SK-N-SH (cell line): ENCODE measurements at regions not wholly inside any gene's neighbourhood (a gene's known extent, or its start where the extent isn't known, plus 50 kb on each side); places are given as distances from the start of the nearest gene placed in this dataset.

Experiments
- CTCF ChIA-PET: fragments of 300-600, 350-600 bp; formaldehyde crosslinking; extraction: SDS; loops from one replicate; lab custom pipeline; 2021; lab: Yijun Ruan, JAX
- POLR2A ChIA-PET: fragments of 350-600 bp; sonication (Branson Sonifier 250); formaldehyde crosslinking; extraction: SDS; loops from one replicate; lab custom pipeline; 2020; ENCODE audit warnings: antibody characterized with exemption, inconsistent platforms; lab: Yijun Ruan, JAX
- DNase-seq: peaks from one replicate; pipeline ENCODE4 v3.0.0; 2012
- H2AFZ ChIP-seq: fragments of 200-600 bp; sonication (generic); 2 replicates; pipeline ENCODE4 v1.8.1; 2016; ENCODE audit warnings: antibody characterized with exemption, mild to moderate bottlenecking, low read depth
- H3F3A ChIP-seq: fragments of 200-600 bp; sonication (generic); replicated peaks from 2 replicates; pipeline ENCODE3; 2016; ENCODE audit warnings: antibody characterized with exemption, mild to moderate bottlenecking; ENCODE audit not compliant: insufficient read depth
- H3K27ac ChIP-seq, 2 experiments: fragments of 200-500 bp in 1 of 2; fragments of 200-600 bp in 1 of 2; sonication (Bioruptor generic) in 1 of 2; sonication (generic), shearing (Covaris generic) in 1 of 2; 2 replicates each; pipeline versions ENCODE4 v1.5.1 to v1.6.1; 2014 to 2016; ENCODE audit warnings: low read depth in 2 of 2, inconsistent platforms in 1 of 2, low read length in 1 of 2, mild to moderate bottlenecking in 1 of 2, mixed read lengths in 1 of 2
- H3K27me3 ChIP-seq: fragments of 200-600 bp; sonication (generic), shearing (Covaris generic); 2 replicates; pipeline ENCODE4 v1.6.1; 2016; ENCODE audit warnings: mixed run types; ENCODE audit not compliant: insufficient read depth
- H3K36me3 ChIP-seq, 2 experiments: fragments of 200-500 bp in 1 of 2; fragments of 200-600 bp in 1 of 2; sonication (Bioruptor generic) in 1 of 2; sonication (generic) in 1 of 2; replicated peaks in 1 of 2; 2 replicates each; pipeline versions ENCODE3 to v1.5.1; 2014 to 2016; ENCODE audit warnings: low read length in 1 of 2, mild to moderate bottlenecking in 1 of 2; ENCODE audit not compliant: insufficient read depth in 2 of 2, control insufficient read depth in 1 of 2
- H3K4me1 ChIP-seq, 2 experiments: fragments of 200-500 bp in 1 of 2; fragments of 200-600 bp in 1 of 2; sonication (Bioruptor generic) in 1 of 2; sonication (generic), shearing (Covaris generic) in 1 of 2; 2 replicates each; pipeline versions ENCODE4 v1.5.1 to v1.6.1; 2014 to 2016; ENCODE audit warnings: low read depth in 1 of 2, low read length in 1 of 2, mixed run types in 1 of 2; ENCODE audit not compliant: insufficient read depth in 2 of 2, control insufficient read depth in 1 of 2
- H3K4me2 ChIP-seq: fragments of 200-600 bp; sonication (generic), shearing (Covaris generic); 2 replicates; pipeline ENCODE4 v1.6.1; 2017; ENCODE audit warnings: mixed run types
- H3K4me3 ChIP-seq, 2 experiments: fragments of 200-500 bp in 1 of 2; fragments of 200-600 bp in 1 of 2; sonication (Bioruptor generic) in 1 of 2; sonication (generic), shearing (Covaris generic) in 1 of 2; 2 replicates each; pipeline versions ENCODE4 v1.5.1 to v1.8.1; 2014 to 2016; ENCODE audit warnings: low read depth in 2 of 2, inconsistent platforms in 1 of 2, low read length in 1 of 2, mild to moderate bottlenecking in 1 of 2, mixed read lengths in 1 of 2, moderate library complexity in 1 of 2
- H3K79me2 ChIP-seq: fragments of 200-600 bp; sonication (generic); 2 replicates; pipeline ENCODE4 v1.8.1; 2017; ENCODE audit warnings: mild to moderate bottlenecking; ENCODE audit not compliant: insufficient read depth
- H3K9ac ChIP-seq: fragments of 200-600 bp; sonication (generic); 2 replicates; pipeline ENCODE4 v1.6.1; 2017; ENCODE audit warnings: mixed run types
- H3K9me2 ChIP-seq: fragments of 200-600 bp; sonication (generic); 2 replicates; pipeline ENCODE4 v1.6.1; 2017; ENCODE audit warnings: mixed run types
- H3K9me3 ChIP-seq: fragments of 200-600 bp; sonication (generic); 2 replicates; pipeline ENCODE4 v1.6.1; 2017; ENCODE audit warnings: mixed run types, mild to moderate bottlenecking, moderate library complexity
- H4K20me1 ChIP-seq: fragments of 200-600 bp; sonication (generic); 2 replicates; pipeline ENCODE4 v1.6.1; 2017; ENCODE audit warnings: mild to moderate bottlenecking, mixed run types; ENCODE audit not compliant: insufficient read depth
- CHD2 ChIP-seq: fragments of 150-350 bp; IDR thresholded peaks from 2 replicates; pipeline ENCODE4 v1.6.1; 2018; ENCODE audit warnings: low read length; ENCODE audit not compliant: partially characterized antibody
- EP300 ChIP-seq, 2 experiments: IDR thresholded peaks; 2 replicates each; pipeline versions ENCODE4 v1.4.0 to v1.6.1; 2012; ENCODE audit warnings: borderline replicate concordance in 1 of 2, low read depth in 1 of 2, low read length in 1 of 2
- FOSL2 ChIP-seq: IDR thresholded peaks from 2 replicates; pipeline ENCODE4 v1.4.0; 2012; ENCODE audit warnings: low read depth, mild to moderate bottlenecking, moderate library complexity, borderline replicate concordance
- FOXJ3 ChIP-seq: sonication (generic); formaldehyde crosslinking; IDR thresholded peaks from 2 replicates; pipeline ENCODE4 v1.5.1; 2020; ENCODE audit warnings: mild to moderate bottlenecking, missing genetic modification reagents
- JUND ChIP-seq: IDR thresholded peaks from 2 replicates; pipeline ENCODE4 v1.4.0; 2012
- MEF2A ChIP-seq: IDR thresholded peaks from 2 replicates; pipeline ENCODE4 v1.4.0; 2012; ENCODE audit warnings: low read depth, borderline replicate concordance
- NFIC ChIP-seq: IDR thresholded peaks from 2 replicates; pipeline ENCODE4 v1.4.0; 2012; ENCODE audit warnings: borderline replicate concordance
- NRF1 ChIP-seq: IDR thresholded peaks from 2 replicates; pipeline ENCODE4 v1.6.1; 2012; ENCODE audit warnings: low read depth, mild to moderate bottlenecking, low read length
- POLR2AphosphoS5 ChIP-seq: IDR thresholded peaks from 2 replicates; pipeline ENCODE4 v1.6.1; 2012; ENCODE audit warnings: low read depth, low read length
- RCOR1 ChIP-seq: fragments of 150-350 bp; IDR thresholded peaks from 2 replicates; pipeline ENCODE4 v1.6.1; 2017; ENCODE audit warnings: antibody characterized with exemption, low read length
- RXRA ChIP-seq: IDR thresholded peaks from 2 replicates; pipeline ENCODE4 v1.4.0; 2012; ENCODE audit warnings: low read depth, mild to moderate bottlenecking, borderline replicate concordance
- SIN3A ChIP-seq: IDR thresholded peaks from 2 replicates; pipeline ENCODE4 v1.6.1; 2012; ENCODE audit warnings: low read depth, mild to moderate bottlenecking, low read length, moderate library complexity, borderline replicate concordance
- TEAD4 ChIP-seq: IDR thresholded peaks from 2 replicates; pipeline ENCODE4 v1.4.0; 2012; ENCODE audit warnings: mild to moderate bottlenecking, borderline replicate concordance; ENCODE audit not compliant: insufficient read depth
- WGBS: methylation state at CpG from one replicate; pipeline ENCODE4 v1.1.6; 2017; ENCODE audit warnings: low lambda C conversion rate; 5-methylcytosine and 5-hydroxymethylcytosine counted together
- TF ChIP-seq, protein P1 (sequence below): IDR thresholded peaks from 2 replicates; pipeline ENCODE4 v1.4.0; 2012; ENCODE audit warnings: low read depth, borderline replicate concordance
- TF ChIP-seq, protein P2 (sequence below): fragments of 150-350 bp; IDR thresholded peaks from 2 replicates; pipeline ENCODE4 v1.6.1; 2017; ENCODE audit warnings: antibody characterized with exemption, low read length, low read depth, borderline replicate concordance
- TF ChIP-seq, protein P3 (sequence below): IDR thresholded peaks from 2 replicates; pipeline ENCODE4; 2012
- TF ChIP-seq, protein P4 (sequence below): fragments of 200-600 bp; sonication (generic); IDR thresholded peaks from 2 replicates; pipeline ENCODE4 v1.6.1; 2017; ENCODE audit warnings: antibody characterized with exemption, mild to moderate bottlenecking, moderate library complexity
- TF ChIP-seq, protein P5 (sequence below): IDR thresholded peaks from 2 replicates; pipeline ENCODE4 v1.6.1; 2012; ENCODE audit warnings: mild to moderate bottlenecking, low read depth, low read length, moderate library complexity

DNA sequence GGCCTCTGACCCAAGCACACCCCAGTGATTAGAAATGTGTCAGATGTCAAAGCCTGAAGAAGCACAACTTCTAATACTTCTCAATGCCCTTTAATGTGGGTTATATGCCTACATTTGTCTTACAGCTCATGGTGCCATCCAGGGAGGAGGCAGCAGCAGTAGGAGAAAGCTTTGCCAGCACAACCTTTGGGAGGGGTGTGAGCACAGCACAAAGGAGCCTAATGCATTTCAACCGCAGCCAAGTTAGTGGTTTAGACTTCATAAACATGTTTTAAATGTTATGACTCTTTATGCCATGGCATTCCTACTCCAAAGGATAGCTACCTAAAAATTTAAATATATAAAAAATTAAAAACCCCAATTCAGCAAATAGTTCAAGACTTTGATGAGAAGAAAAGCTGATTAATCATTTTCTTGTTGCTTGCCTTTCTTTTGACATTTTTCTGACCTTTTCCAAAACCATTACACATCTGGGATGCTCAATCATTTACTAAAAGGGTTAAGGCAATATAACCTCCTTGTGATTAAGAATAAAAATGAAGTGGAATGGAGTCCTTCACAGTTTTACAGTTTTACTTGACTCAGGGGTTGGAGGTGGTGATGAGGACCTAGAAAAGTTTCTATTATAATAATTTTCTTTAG is 142.7 kb downstream of the DLEU7 start:
- no peaks in the 10 kb centered on the region for H4K20me1 ChIP-seq
- no peak overlapping the region for H3K4me2 ChIP-seq
- TF ChIP-seq RXRA (no peak), FOSL2 (no peak), RCOR1 (no peak), FOXJ3 (CRISPR knock-in tag) (no peak), NRF1 (no peak), TEAD4 (no peak), CHD2 (no peak), EP300 (IDR thresholded peaks at IDR 0.05; ENCODE audit: borderline replicate concordance in 1 of 2, low read depth in 1 of 2, low read length in 1 of 2) (no peak), JUND (no peak), POLR2AphosphoS5 (no peak), NFIC (no peak), SIN3A (no peak), MEF2A (no peak)
- TF ChIP-seq, protein P1, sequence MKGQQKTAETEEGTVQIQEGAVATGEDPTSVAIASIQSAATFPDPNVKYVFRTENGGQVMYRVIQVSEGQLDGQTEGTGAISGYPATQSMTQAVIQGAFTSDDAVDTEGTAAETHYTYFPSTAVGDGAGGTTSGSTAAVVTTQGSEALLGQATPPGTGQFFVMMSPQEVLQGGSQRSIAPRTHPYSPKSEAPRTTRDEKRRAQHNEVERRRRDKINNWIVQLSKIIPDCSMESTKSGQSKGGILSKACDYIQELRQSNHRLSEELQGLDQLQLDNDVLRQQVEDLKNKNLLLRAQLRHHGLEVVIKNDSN: no peak
- TF ChIP-seq, protein P2, sequence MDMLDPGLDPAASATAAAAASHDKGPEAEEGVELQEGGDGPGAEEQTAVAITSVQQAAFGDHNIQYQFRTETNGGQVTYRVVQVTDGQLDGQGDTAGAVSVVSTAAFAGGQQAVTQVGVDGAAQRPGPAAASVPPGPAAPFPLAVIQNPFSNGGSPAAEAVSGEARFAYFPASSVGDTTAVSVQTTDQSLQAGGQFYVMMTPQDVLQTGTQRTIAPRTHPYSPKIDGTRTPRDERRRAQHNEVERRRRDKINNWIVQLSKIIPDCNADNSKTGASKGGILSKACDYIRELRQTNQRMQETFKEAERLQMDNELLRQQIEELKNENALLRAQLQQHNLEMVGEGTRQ: no peak
- TF ChIP-seq, protein P3, sequence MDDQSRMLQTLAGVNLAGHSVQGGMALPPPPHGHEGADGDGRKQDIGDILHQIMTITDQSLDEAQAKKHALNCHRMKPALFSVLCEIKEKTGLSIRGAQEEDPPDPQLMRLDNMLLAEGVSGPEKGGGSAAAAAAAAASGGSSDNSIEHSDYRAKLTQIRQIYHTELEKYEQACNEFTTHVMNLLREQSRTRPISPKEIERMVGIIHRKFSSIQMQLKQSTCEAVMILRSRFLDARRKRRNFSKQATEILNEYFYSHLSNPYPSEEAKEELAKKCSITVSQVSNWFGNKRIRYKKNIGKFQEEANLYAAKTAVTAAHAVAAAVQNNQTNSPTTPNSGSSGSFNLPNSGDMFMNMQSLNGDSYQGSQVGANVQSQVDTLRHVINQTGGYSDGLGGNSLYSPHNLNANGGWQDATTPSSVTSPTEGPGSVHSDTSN: no peak
- TF ChIP-seq, protein P4, sequence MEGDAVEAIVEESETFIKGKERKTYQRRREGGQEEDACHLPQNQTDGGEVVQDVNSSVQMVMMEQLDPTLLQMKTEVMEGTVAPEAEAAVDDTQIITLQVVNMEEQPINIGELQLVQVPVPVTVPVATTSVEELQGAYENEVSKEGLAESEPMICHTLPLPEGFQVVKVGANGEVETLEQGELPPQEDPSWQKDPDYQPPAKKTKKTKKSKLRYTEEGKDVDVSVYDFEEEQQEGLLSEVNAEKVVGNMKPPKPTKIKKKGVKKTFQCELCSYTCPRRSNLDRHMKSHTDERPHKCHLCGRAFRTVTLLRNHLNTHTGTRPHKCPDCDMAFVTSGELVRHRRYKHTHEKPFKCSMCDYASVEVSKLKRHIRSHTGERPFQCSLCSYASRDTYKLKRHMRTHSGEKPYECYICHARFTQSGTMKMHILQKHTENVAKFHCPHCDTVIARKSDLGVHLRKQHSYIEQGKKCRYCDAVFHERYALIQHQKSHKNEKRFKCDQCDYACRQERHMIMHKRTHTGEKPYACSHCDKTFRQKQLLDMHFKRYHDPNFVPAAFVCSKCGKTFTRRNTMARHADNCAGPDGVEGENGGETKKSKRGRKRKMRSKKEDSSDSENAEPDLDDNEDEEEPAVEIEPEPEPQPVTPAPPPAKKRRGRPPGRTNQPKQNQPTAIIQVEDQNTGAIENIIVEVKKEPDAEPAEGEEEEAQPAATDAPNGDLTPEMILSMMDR: no peak
- TF ChIP-seq, protein P5, sequence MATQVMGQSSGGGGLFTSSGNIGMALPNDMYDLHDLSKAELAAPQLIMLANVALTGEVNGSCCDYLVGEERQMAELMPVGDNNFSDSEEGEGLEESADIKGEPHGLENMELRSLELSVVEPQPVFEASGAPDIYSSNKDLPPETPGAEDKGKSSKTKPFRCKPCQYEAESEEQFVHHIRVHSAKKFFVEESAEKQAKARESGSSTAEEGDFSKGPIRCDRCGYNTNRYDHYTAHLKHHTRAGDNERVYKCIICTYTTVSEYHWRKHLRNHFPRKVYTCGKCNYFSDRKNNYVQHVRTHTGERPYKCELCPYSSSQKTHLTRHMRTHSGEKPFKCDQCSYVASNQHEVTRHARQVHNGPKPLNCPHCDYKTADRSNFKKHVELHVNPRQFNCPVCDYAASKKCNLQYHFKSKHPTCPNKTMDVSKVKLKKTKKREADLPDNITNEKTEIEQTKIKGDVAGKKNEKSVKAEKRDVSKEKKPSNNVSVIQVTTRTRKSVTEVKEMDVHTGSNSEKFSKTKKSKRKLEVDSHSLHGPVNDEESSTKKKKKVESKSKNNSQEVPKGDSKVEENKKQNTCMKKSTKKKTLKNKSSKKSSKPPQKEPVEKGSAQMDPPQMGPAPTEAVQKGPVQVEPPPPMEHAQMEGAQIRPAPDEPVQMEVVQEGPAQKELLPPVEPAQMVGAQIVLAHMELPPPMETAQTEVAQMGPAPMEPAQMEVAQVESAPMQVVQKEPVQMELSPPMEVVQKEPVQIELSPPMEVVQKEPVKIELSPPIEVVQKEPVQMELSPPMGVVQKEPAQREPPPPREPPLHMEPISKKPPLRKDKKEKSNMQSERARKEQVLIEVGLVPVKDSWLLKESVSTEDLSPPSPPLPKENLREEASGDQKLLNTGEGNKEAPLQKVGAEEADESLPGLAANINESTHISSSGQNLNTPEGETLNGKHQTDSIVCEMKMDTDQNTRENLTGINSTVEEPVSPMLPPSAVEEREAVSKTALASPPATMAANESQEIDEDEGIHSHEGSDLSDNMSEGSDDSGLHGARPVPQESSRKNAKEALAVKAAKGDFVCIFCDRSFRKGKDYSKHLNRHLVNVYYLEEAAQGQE: no peak
- H3K36me3 ChIP-seq: no peaks in the 10 kb centered on the region
- H3K4me1 ChIP-seq: peaks cover 0 to 8% of the 10 kb centered on the region in 2 experiments; a peak in 2 of 4 replicates
- no peaks in the 10 kb centered on the region for H3K79me2 ChIP-seq
- H3K9me2 ChIP-seq: no peaks in the 10 kb centered on the region
- no peak overlapping the region for H3K27ac ChIP-seq
- no peaks in the 10 kb centered on the region for H3K27me3 ChIP-seq
- H3K9me3 ChIP-seq: no peaks in the 10 kb centered on the region
- CTCF ChIA-PET: interaction anchor here (1.1 to 2.3 kb wide), 2 partner anchors 11 to 703 kb away, joined by 4 to 7 read pairs; partner anchors contain the start of gene TRIM13
- H3K4me3 ChIP-seq: no peak overlapping the region
- no peak overlapping the region for H3K9ac ChIP-seq
- peaks cover 7% of the 10 kb centered on the region for H3F3A ChIP-seq
- H2AFZ ChIP-seq: no peak overlapping the region
- POLR2A ChIA-PET: no interaction called here
- DNase-seq: no peak
- 100% methylated on average over 1 of the region's 1 CpG for WGBS
